MM.1S (cell line): ENCODE measurements at regions not wholly inside any gene's neighbourhood (a gene's known extent, or its start where the extent isn't known, plus 50 kb on each side); places are given as distances from the start of the nearest gene placed in this dataset.

Source experiments
- DNase-seq: peaks from one replicate; pipeline ENCODE4 v3.0.0-alpha.2; 2015
- H2AFZ ChIP-seq: fragments of 300-600 bp; sonication (generic); 2 replicates; pipeline ENCODE4 v1.6.0; 2016; ENCODE audit warnings: antibody characterized with exemption, low read length
- H3F3A ChIP-seq: fragments of 300-600 bp; sonication (generic); 2 replicates; pipeline ENCODE4 v1.6.1; 2016; ENCODE audit warnings: mild to moderate bottlenecking, antibody characterized with exemption, low read length, moderate library complexity, mixed read lengths; ENCODE audit not compliant: insufficient read depth
- H3K27ac ChIP-seq: fragments of 300-600 bp; sonication (generic); 2 replicates; pipeline ENCODE4 v1.5.1; 2016; ENCODE audit warnings: mild to moderate bottlenecking, low read length
- H3K27me3 ChIP-seq: fragments of 300-600 bp; sonication (generic); replicated peaks from 2 replicates; pipeline ENCODE4 v1.6.0; 2016; ENCODE audit warnings: low read length; ENCODE audit not compliant: insufficient read depth
- H3K36me3 ChIP-seq: fragments of 300-600 bp; sonication (generic); replicated peaks from 2 replicates; pipeline ENCODE4 v1.6.1; 2016; ENCODE audit warnings: mild to moderate bottlenecking, low read length, mixed read lengths; ENCODE audit not compliant: insufficient read depth
- H3K4me1 ChIP-seq: fragments of 300-600 bp; sonication (generic); 2 replicates; pipeline ENCODE4 v1.6.1; 2016; ENCODE audit warnings: low read length, mixed read lengths
- H3K4me2 ChIP-seq: fragments of 300-600 bp; sonication (generic); 2 replicates; pipeline ENCODE4 v1.6.0; 2016; ENCODE audit warnings: low read depth, low read length
- H3K4me3 ChIP-seq: fragments of 300-600 bp; sonication (generic); 2 replicates; pipeline ENCODE4 v1.5.1; 2016; ENCODE audit warnings: low read length, mixed read lengths
- H3K79me2 ChIP-seq: fragments of 300-600 bp; sonication (generic); 2 replicates; pipeline ENCODE4 v1.6.1; 2016; ENCODE audit warnings: mixed run types, low read length, mixed read lengths
- H3K9ac ChIP-seq: fragments of 300-600 bp; sonication (generic); 2 replicates; pipeline ENCODE4 v1.6.1; 2016; ENCODE audit warnings: low read length, mixed read lengths
- H3K9me2 ChIP-seq: fragments of 300-600 bp; sonication (generic); replicated peaks from 2 replicates; pipeline ENCODE4 v1.6.1; 2016; ENCODE audit warnings: mild to moderate bottlenecking, low read length, mixed read lengths; ENCODE audit not compliant: insufficient read depth
- H3K9me3 ChIP-seq: fragments of 300-600 bp; sonication (generic); replicated peaks from 2 replicates; pipeline ENCODE4 v1.6.1; 2016; ENCODE audit warnings: mild to moderate bottlenecking, low read length, mixed read lengths; ENCODE audit not compliant: insufficient read depth
- H4K20me1 ChIP-seq: fragments of 300-600 bp; sonication (generic); 2 replicates; pipeline ENCODE4 v1.6.1; 2016; ENCODE audit warnings: mild to moderate bottlenecking, low read length, moderate library complexity, mixed read lengths; ENCODE audit not compliant: insufficient read depth
- EZH2 ChIP-seq: fragments of 300-600 bp; sonication (generic); optimal IDR thresholded peaks from 2 replicates; pipeline ENCODE3; 2017; ENCODE audit warnings: low read depth, mild to moderate bottlenecking, antibody characterized with exemption, low read length, mixed read lengths
- EZH2phosphoT487 ChIP-seq: fragments of 300-600 bp; sonication (generic); IDR thresholded peaks from 2 replicates; pipeline ENCODE4 v1.6.1; 2018; ENCODE audit warnings: antibody characterized with exemption, low read length
- TF ChIP-seq, protein P1 (sequence below): fragments of 300-600 bp; sonication (generic); IDR thresholded peaks from 2 replicates; pipeline ENCODE4 v1.5.1; 2016; ENCODE audit warnings: antibody characterized with exemption, low read length, mixed read lengths

DNA sequence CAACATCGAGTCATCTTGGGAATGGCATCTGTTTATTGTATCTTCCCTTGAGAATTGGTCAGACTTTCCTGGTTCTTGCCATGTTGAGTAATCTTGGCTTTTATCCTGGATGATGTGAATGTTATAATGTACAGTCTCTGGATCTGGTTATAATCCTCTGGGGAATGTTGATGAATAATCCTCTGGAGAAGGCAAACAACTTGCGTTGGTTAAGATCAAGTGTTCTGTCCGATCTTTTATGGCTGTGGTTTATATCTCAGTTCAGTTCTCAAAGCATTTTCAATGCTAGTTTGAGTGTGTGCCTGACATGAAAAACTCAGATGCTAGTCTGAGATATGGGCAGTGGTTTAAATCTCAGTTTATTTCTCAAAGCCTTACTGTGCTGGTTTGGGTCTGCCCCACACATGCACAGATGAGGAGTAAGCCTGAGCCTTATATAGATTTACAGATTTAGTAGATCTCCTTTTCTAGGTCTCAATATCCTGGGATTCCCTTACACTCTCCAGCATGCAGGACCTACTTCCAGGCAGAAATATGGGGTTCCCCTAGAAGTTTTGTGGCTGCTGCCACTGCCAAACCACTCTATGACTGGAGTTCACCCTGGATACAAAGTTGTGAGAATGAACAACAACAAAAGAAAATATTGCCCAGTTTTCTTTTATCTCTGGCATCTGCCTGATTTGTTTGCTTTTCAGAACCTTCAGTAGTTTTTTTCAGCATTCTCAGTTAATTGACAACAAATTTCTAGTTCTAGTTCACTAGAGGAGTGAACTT, 191.8 kb upstream of the MAN1A1 start:
- Histone ChIP-seq H3K4me3 (no peak overlapping the region), H3K79me2 (no peaks in the 10 kb centered on the region), H3K9me3 (no peaks in the 10 kb centered on the region), H2AFZ (no peak overlapping the region), H3K27ac (no peak overlapping the region), H3F3A (no peaks in the 10 kb centered on the region), H3K4me1 (no peaks in the 10 kb centered on the region), H3K27me3 (no peaks in the 10 kb centered on the region), H3K9me2 (no peaks in the 10 kb centered on the region), H3K9ac (no peak overlapping the region), H3K36me3 (no peaks in the 10 kb centered on the region), H4K20me1 (no peaks in the 10 kb centered on the region), H3K4me2 (no peak overlapping the region)
- no peak for DNase-seq
- TF ChIP-seq EZH2 (no peak), EZH2phosphoT487 (no peak)
- TF ChIP-seq, protein P1, sequence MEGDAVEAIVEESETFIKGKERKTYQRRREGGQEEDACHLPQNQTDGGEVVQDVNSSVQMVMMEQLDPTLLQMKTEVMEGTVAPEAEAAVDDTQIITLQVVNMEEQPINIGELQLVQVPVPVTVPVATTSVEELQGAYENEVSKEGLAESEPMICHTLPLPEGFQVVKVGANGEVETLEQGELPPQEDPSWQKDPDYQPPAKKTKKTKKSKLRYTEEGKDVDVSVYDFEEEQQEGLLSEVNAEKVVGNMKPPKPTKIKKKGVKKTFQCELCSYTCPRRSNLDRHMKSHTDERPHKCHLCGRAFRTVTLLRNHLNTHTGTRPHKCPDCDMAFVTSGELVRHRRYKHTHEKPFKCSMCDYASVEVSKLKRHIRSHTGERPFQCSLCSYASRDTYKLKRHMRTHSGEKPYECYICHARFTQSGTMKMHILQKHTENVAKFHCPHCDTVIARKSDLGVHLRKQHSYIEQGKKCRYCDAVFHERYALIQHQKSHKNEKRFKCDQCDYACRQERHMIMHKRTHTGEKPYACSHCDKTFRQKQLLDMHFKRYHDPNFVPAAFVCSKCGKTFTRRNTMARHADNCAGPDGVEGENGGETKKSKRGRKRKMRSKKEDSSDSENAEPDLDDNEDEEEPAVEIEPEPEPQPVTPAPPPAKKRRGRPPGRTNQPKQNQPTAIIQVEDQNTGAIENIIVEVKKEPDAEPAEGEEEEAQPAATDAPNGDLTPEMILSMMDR: no peak

DNA sequence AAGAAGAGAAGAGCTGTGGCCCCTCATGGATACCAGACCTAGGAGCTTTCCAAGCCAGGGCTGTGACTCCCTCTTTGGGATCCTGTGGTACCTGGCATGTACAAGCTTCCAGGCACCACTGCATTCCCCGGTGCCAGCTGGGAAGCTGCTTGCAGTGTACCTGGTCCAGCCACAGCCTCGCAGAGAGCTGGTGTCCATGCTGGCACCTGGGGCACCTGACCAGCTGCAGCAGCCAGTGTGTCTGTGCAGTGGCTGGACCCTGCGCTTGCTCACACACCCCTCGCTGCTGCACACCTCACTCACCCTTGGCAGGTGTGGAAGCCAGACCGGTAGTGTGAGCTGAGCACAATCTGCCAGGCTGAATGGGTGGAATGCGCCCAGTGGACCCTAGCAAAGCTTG, 190.9 kb upstream of the MAN1A1 start:
- no peaks in the 10 kb centered on the region for H3K9me3 ChIP-seq
- no peaks in the 10 kb centered on the region for H3K4me1 ChIP-seq
- no peaks in the 10 kb centered on the region for H3K27me3 ChIP-seq
- H3K79me2 ChIP-seq: no peaks in the 10 kb centered on the region
- H3K27ac ChIP-seq: no peak overlapping the region
- no peak overlapping the region for H3K9ac ChIP-seq
- no peak for DNase-seq
- H3K4me2 ChIP-seq: no peak overlapping the region
- H3F3A ChIP-seq: no peaks in the 10 kb centered on the region
- no peaks in the 10 kb centered on the region for H4K20me1 ChIP-seq
- no peaks in the 10 kb centered on the region for H3K9me2 ChIP-seq
- TF ChIP-seq, protein P1: no peak
- no peak for TF ChIP-seq EZH2
- TF ChIP-seq EZH2phosphoT487: no peak
- H3K4me3 ChIP-seq: no peak overlapping the region
- no peak overlapping the region for H2AFZ ChIP-seq
- no peaks in the 10 kb centered on the region for H3K36me3 ChIP-seq

DNA sequence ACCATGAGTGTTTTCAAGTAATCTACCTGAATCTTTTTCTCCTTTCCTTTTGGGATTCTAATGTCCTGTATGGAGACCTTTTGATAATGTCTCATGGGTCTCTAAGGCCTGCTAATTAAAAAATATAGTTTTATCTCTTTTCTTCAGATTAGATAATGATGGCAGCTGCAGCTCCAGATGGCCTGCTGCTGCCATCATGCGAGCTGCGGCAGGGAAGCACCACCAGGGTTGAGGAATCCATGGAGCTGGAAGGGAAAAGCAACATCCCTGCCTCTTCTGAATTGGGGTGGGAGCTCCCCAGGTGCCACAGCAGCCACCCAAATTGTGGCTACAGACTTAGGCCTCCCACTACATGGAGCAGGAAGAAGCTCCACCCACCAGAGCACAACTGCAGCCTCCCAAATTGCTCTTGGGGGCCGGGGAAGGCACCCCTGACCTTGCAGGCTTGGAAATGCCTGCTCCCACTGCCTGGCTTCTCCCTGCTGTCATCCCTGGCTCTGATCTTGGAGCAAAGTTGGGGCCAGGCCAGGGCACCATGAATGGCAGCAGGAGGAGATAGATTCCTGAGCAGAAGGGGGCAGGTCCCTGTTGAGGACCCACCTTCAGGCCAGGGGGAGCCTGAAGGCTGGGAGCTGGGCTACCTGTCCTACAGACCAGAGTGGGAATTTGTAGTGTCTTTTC, 189.6 kb upstream of the MAN1A1 start:
- Histone ChIP-seq H3K36me3 (no peaks in the 10 kb centered on the region), H3F3A (no peaks in the 10 kb centered on the region), H3K9ac (no peak overlapping the region), H3K9me2 (no peaks in the 10 kb centered on the region), H3K27me3 (no peaks in the 10 kb centered on the region), H3K27ac (no peak overlapping the region), H3K4me1 (no peaks in the 10 kb centered on the region), H3K9me3 (no peaks in the 10 kb centered on the region), H4K20me1 (no peaks in the 10 kb centered on the region), H3K4me2 (no peak overlapping the region), H2AFZ (no peak overlapping the region), H3K79me2 (no peaks in the 10 kb centered on the region), H3K4me3 (no peak overlapping the region)
- TF ChIP-seq, protein P1: no peak
- no peak for TF ChIP-seq EZH2
- TF ChIP-seq EZH2phosphoT487: no peak
- DNase-seq: no peak
